Endothelial cell of umbilical vein (primary cell): ENCODE measurements at regions not wholly inside any gene's neighbourhood (a gene's known extent, or its start where the extent isn't known, plus 50 kb on each side); places are given as distances from the start of the nearest gene placed in this dataset.

ENCODE experiments used
- BruUV-seq: library from RNA; stranded (reverse); fragments of 400-500 nt; replicated peaks from 2 replicates; lab custom pipeline; 2021; lab: Mats Ljungman, UMichigan
- CTCF ChIA-PET: fragments of 300-600, 350-600 bp; sonication (Branson Sonifier 250); formaldehyde crosslinking; loops from one replicate; lab custom pipeline; 2021; ENCODE audit warnings: antibody characterized with exemption, inconsistent platforms; lab: Charles Lee
- POLR2A ChIA-PET: fragments of 300-600, 350-600 bp; sonication (Branson Sonifier 250); formaldehyde crosslinking; loops from one replicate; lab custom pipeline; 2021; ENCODE audit warnings: antibody characterized with exemption, inconsistent platforms; lab: Charles Lee
- DNase-seq: peaks from one replicate; pipeline ENCODE4 v3.0.0-alpha.2; 2011; ENCODE audit warnings: low read depth, low spot score
- FAIRE-seq: peaks from 2 replicates; lab custom pipeline; 2011; peaks lifted over from hg19 to GRCh38; lab: Jason Lieb, UNC
- H2AFZ ChIP-seq: 2 replicates; pipeline ENCODE4 v1.6.0; 2012; ENCODE audit warnings: low read depth, low read length, control low read depth, inconsistent platforms
- H3K27ac ChIP-seq: 2 replicates; pipeline ENCODE4 v1.5.1; 2011; ENCODE audit warnings: low read depth, mild to moderate bottlenecking, control low read depth, low read length, moderate library complexity; ENCODE audit not compliant: insufficient read depth
- H3K27me3 ChIP-seq, 2 experiments: 2 replicates each; pipeline versions ENCODE4 v1.6.0 to v1.6.1; 2011; ENCODE audit warnings: low read length in 2 of 2, mixed read lengths in 1 of 2; ENCODE audit not compliant: control insufficient read depth in 2 of 2, insufficient read depth in 2 of 2
- H3K36me3 ChIP-seq, 2 experiments: 2 replicates in 1 of 2; 3 replicates in 1 of 2; pipeline ENCODE4 v1.5.1; 2011; ENCODE audit warnings: low read length in 2 of 2, mild to moderate bottlenecking in 1 of 2, moderate library complexity in 1 of 2; ENCODE audit not compliant: control insufficient read depth in 2 of 2, insufficient read depth in 2 of 2; ENCODE audit errors: extremely low read depth in 1 of 2
- H3K4me1 ChIP-seq: 3 replicates; pipeline ENCODE4 v1.5.1; 2011; ENCODE audit warnings: mild to moderate bottlenecking, low read length; ENCODE audit not compliant: control insufficient read depth, insufficient read depth; ENCODE audit errors: extremely low read depth
- H3K4me2 ChIP-seq: 2 replicates; pipeline ENCODE4 v1.6.1; 2011; ENCODE audit warnings: low read length, control low read depth, mixed read lengths; ENCODE audit not compliant: insufficient read depth
- H3K4me3 ChIP-seq, 3 experiments: fragments of 200-600 bp in 1 of 3; sonication (generic), shearing (Covaris generic) in 1 of 3; replicated peaks in 1 of 3; 2 replicates each; pipeline ENCODE4 v1.5.1; 2011 to 2016; ENCODE audit warnings: control low read depth in 3 of 3, low read length in 3 of 3, mild to moderate bottlenecking in 2 of 3, inconsistent platforms in 1 of 3, low read depth in 1 of 3, moderate library complexity in 1 of 3; ENCODE audit not compliant: insufficient read depth in 1 of 3
- H3K79me2 ChIP-seq: 2 replicates; pipeline ENCODE4 v1.6.0; 2012; ENCODE audit warnings: low read length, inconsistent platforms; ENCODE audit not compliant: control insufficient read depth, insufficient read depth
- H3K9ac ChIP-seq: replicated peaks from 2 replicates; pipeline ENCODE3; 2011; ENCODE audit warnings: low read length, control low read depth; ENCODE audit not compliant: insufficient read depth; ENCODE audit errors: extremely low read depth
- H3K9me1 ChIP-seq: replicated peaks from 3 replicates; pipeline ENCODE4 v1.6.0; 2011; ENCODE audit warnings: mild to moderate bottlenecking, low read length; ENCODE audit not compliant: control insufficient read depth, insufficient read depth; ENCODE audit errors: extremely low read depth
- H3K9me3 ChIP-seq: replicated peaks from 2 replicates; pipeline ENCODE4 v1.5.1; 2012; ENCODE audit warnings: low read length, inconsistent platforms; ENCODE audit not compliant: control insufficient read depth, insufficient read depth
- H4K20me1 ChIP-seq: replicated peaks from 2 replicates; pipeline ENCODE3; 2011; ENCODE audit warnings: mild to moderate bottlenecking, low read length; ENCODE audit not compliant: control insufficient read depth, insufficient read depth; ENCODE audit errors: extremely low read depth
- CTCF ChIP-seq, 2 donors: IDR thresholded peaks; 1 replicate in 1 of 2; 2 replicates in 1 of 2; pipeline ENCODE4 v1.5.1; 2011; ENCODE audit warnings: low read length in 2 of 2, mild to moderate bottlenecking in 2 of 2, moderate library complexity in 2 of 2, control low read depth in 1 of 2, inconsistent platforms in 1 of 2, low read depth in 1 of 2; ENCODE audit not compliant: insufficient read depth in 1 of 2; ENCODE audit errors: extremely low read depth in 1 of 2
- EZH2 ChIP-seq: IDR thresholded peaks from 2 replicates; pipeline ENCODE4 v1.6.1; 2012; ENCODE audit warnings: borderline replicate concordance, low read depth, mild to moderate bottlenecking, moderate library complexity, low read length, inconsistent platforms; ENCODE audit not compliant: severe bottlenecking
- FOS ChIP-seq: IDR thresholded peaks from 2 replicates; pipeline ENCODE4 v1.6.1; 2011; ENCODE audit warnings: mild to moderate bottlenecking, low read length, moderate library complexity, borderline replicate concordance; ENCODE audit not compliant: insufficient read depth
- GATA2 ChIP-seq: IDR thresholded peaks from 2 replicates; pipeline ENCODE4 v1.7.0; 2011; ENCODE audit warnings: low read depth, mild to moderate bottlenecking, moderate library complexity, mixed read lengths, low read length; ENCODE audit not compliant: insufficient read length, insufficient read depth
- JUN ChIP-seq: IDR thresholded peaks from 2 replicates; pipeline ENCODE4 v1.6.1; 2011; ENCODE audit warnings: borderline replicate concordance, low read depth; ENCODE audit not compliant: insufficient read length, insufficient read depth
- MAX ChIP-seq: IDR thresholded peaks from 2 replicates; pipeline ENCODE4 v1.6.1; 2011; ENCODE audit not compliant: insufficient read depth, insufficient read length
- MYC ChIP-seq: IDR thresholded peaks from one replicate; pipeline ENCODE4 v1.6.1; 2011; ENCODE audit warnings: mild to moderate bottlenecking, low read depth, low read length
- POLR2A ChIP-seq: IDR thresholded peaks from 2 replicates; pipeline ENCODE4 v1.6.1; 2012; ENCODE audit warnings: low read depth, mild to moderate bottlenecking, control low read depth, low read length
- POLR2AphosphoS5 ChIP-seq: IDR thresholded peaks from 2 replicates; pipeline ENCODE4 v1.6.1; 2012; ENCODE audit warnings: low read depth, mild to moderate bottlenecking, control low read depth, low read length, moderate library complexity; ENCODE audit not compliant: insufficient read depth
- dilution Hi-C: fragments of 300-500 bp; cut with MboI; formaldehyde crosslinking; loops from one replicate; pipeline ENCODE4 v1.15.0; 2019; ENCODE audit warnings: low sequenced_read_pairs; ENCODE audit not compliant: extremely low pct_ligation_motif_present
- intact Hi-C: fragments of 100-400 bp; cut with micrococcal nuclease; formaldehyde crosslinking; loops from one replicate; pipeline ENCODE4 v1.10.0; 2022

- BruUV-seq: no TSS peak
- Histone ChIP-seq H2AFZ (no peak overlapping the region), H3K9me3 (no peaks in the 10 kb centered on the region), H3K4me3 (no peak overlapping the region), H4K20me1 (no peaks in the 10 kb centered on the region), H3K79me2 (no peaks in the 10 kb centered on the region), H3K4me2 (no peak overlapping the region), H3K9me1 (no peaks in the 10 kb centered on the region), H3K4me1 (no peaks in the 10 kb centered on the region), H3K9ac (no peak overlapping the region), H3K36me3 (no peaks in the 10 kb centered on the region), H3K27me3 (no peaks in the 10 kb centered on the region), H3K27ac (no peak overlapping the region)
- CTCF ChIA-PET: interaction anchor here (1.3 kb wide), 1 partner anchor 9 kb away, joined by 4 read pairs; no protein-coding TSS in a partner anchor
- dilution Hi-C loops (no loop called here), intact Hi-C loops (no loop called here)
- DNase-seq (no peak), FAIRE-seq (no peak)
- POLR2A ChIA-PET: no interaction called here
- TF ChIP-seq MAX (no peak), JUN (no peak), POLR2A (no peak), FOS (no peak), GATA2 (no peak), CTCF (IDR thresholded peaks at IDR 0.05; ENCODE audit: extremely low read depth in 1 of 2, insufficient read depth in 1 of 2, low read depth in 1 of 2, low read length in 2 of 2) (no peak), EZH2 (no peak), POLR2AphosphoS5 (no peak), MYC (no peak)
These were observed 391.4 kb upstream of the DPH6 start for GRCh38 chr15:35937380-35937779.
